GM19438 (cell line): ENCODE measurements at regions not wholly inside any gene's neighbourhood (a gene's known extent, or its start where the extent isn't known, plus 50 kb on each side); places are given as distances from the start of the nearest gene placed in this dataset.
A peak's percentile ranks its signal among the peaks of the same experiment; 100 is the strongest.
"Not testable (repeated sequence)": the region's sequence is repeated elsewhere in the genome, so short reads cannot be mapped to it uniquely, and the experiment has no call there.

Source experiments
- ATAC-seq: cut with Tn5 transposase; IDR thresholded peaks from one replicate; pipeline ENCODE4 v1.9.1; 2021; ENCODE audit warnings: low read depth; ENCODE audit not compliant: unreplicated experiment

DNA sequence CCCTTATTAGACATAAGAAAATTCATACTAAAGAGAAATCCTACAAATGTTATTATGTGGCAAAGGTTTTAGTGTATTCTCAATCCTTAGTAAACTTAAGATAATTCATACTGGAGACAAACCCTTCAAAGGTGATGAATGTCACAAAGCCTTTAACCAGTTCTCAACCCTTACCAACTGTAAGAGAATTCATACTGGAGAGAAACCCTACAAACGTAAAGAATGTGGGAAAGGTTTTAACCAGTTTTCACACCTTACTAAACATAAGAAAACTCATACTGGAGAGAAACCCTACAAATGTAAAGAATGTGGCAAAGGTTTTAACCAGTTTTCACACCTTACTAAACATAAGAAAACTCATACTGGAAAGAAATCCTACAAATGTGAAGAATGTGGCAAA is 93.2 kb downstream of the ZNF680 start:
- ATAC-seq, result no peak

DNA sequence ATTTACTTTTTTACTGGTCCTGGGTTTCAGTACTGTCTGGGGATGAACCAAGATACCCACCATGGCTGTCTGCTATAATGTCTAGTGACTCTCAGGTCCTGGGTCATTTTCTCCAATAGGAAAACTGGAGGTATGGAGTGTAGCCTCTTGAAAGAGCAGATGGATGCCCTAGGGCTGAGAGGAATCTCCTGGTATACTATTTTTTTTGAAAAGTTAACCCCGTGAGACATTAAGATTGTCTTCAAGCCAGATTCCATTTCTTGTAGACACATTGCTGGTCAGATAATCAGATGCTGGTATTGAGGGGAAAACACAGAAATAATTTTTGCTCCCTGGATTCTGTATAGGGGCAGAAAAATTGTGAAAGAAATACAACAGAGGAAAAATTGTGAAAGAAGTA is 97.3 kb downstream of the ZNF680 start:
- no peak for ATAC-seq

DNA sequence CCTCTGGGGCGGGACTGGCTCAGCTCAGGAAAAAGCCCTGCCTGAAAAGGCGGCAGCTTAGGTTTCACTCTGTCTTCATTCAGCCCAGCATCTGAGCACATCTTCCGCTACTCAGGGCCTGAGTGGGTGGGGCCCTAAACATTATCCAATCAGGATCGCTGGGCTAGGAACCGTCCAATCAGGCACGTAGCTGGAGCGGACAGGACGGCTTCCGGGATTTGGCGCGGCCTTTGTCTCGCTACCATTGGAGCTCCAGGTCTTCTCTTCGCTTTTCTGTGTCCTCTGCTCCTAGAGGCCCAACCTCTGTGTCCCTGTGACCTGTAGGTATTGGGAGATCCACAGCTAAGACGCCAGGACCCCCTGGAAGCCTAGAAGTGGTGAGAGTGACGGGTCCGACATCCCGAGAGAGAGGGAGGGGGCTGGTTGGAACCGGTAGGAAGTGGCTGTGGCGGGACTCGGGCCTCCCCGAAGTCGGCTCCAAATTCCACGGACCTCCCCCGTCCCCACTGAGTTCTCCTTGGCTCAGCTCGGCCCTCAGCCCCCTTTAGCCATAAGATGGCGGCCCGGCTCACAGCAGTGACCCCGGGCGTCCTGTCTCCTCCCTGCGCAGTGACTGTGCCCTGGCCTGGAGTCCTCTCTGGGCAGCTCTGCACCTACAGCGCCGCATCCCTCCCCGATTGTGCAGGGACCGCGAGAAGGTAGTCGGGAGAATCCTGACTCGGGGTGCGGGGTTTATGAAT is 99.1 kb downstream of the ZNF680 start:
- ATAC-seq, result peak; percentile 99

DNA sequence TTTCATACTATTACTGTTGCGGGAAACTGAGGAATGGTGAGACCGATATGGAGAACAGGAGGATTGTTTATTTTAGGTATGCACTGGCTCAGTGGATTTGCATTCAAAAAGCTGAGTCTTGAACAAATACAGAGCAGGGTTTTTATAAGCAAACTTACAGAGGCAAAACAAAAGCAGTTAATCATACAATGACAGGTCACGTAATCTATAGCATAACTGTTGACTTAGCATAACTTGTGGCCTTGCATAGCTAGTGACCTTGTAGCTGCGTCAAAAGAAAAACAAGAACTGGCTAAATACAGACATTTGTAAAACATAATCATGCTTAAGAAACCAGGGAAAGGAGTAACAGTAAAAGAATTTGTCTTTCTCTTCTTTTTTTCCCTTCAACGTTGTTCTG is 103.0 kb downstream of the ZNF680 start:
- ATAC-seq, result not testable (repeated sequence)

DNA sequence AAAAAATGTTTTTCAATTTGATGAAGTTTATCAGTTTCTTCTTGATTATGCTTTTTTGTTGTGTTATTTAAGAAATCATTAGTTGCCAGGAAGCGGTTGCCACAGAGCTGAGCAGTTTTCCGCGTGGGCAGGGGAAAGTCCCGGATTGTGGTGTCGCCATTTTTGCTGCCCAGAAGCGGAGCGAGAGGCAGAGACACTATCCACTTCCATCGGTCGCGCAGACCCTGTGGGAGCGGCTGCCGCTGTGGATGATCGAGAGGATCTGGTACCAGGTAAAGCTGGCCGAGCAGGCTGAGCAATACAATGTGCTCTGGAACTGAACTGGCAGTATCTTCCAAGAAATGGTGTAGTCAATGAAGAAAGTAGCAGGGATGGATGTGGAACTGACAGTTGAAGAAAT is 119.8 kb downstream of the ZNF736 start:
- no peak for ATAC-seq

DNA sequence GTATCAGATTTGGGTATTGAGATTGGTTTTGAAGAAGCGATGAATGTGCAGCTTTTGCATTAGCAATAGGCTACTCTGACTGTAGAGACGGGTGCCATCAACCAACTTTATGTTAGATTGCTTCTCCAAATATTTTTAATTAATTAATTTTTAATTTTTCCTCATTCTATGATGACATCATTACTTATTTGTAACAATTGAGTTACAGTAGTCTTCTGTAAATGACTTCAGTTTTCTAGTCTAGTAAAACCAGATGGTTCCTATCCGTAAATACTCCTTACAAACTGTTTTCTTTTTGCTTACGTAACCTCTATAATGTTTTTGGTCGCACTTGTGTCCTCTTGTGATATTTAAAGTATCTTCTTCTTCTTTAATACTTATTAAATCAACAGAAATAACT is 118.1 kb downstream of the ZNF736 start:
- no peak for ATAC-seq

DNA sequence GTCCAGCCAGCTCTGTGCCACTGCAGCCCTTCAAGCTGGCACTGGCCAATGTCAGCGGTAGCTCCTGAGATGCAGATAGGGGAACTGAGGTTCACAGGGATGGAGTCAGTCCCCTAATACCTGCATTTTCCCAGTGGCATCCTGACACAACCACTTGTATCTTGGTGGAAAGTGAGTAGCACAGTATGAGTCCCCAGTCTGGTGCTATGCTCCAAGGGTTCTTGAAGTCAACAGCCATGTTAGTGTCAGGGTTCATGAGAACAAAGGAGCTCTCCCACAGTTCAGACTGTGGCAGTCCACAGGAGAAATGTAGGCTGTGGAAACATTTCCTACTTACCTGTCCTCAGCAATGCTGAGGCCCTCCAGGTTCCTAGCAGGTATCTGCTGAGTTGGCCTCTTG is 115.5 kb downstream of the ZNF736 start:
- ATAC-seq, result no peak

DNA sequence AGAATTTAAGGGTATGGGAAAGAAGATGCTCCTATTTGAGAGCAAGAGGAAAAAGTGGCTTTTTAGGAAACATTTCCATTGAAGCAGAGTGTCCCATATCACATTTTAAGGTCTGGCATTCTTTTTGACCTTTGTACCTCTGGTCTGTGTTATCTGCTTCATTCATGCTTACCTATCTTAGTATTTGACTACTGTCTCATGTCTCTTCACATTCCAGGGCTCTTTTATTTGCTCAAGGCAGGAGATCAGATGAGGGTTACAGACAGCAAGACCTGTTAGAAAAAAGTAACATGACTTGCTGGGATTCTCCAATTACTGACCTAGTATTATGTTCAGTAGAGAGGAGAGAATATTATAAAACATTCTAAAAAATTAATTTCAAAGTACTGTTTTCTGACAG is 111.7 kb downstream of the ZNF736 start:
- not testable (repeated sequence) for ATAC-seq

DNA sequence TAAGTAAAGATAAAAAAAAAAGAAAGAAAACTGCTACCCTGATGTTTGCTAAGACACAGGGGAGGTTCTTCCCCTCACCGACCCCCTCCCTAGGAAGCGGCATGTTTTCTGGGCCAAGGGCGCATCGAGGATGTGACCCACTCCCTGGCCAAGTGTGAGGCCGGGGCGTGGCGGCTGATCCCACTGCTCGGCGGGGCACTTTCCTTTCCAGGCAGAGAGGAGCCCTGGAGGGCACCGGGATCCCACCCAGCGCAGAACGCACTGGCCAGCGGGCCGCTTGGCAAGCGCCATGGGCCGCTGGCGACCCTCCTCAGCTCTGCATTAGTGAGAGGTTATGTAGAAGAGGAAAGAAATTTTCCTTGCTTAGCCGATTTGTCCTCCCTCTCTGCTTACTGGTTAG is 93.4 kb downstream of the ZNF736 start:
- no peak for ATAC-seq
